ENCODE measurements at regions not wholly inside any gene's neighbourhood (a gene's known extent, or its start where the extent isn't known, plus 50 kb on each side); places are given as distances from the start of the nearest gene placed in this dataset.
"Not testable (repeated sequence)": the region's sequence is repeated elsewhere in the genome, so short reads cannot be mapped to it uniquely, and the experiment has no call there.

GRCh38 chr2:211176514-211177141 lies 620.2 kb downstream of the CPS1 start:
- Mint-ChIP-seq H3K36me3 (no peaks in the 10 kb centered on the region), H3K27me3 (no peaks in the 10 kb centered on the region), H3K4me3 (no peak overlapping the region), H3K9me3 (no peaks in the 10 kb centered on the region), H3K27ac (no peak overlapping the region), H3K4me1 (no peaks in the 10 kb centered on the region)
- ATAC-seq (replicated peaks) (no peak), DNase-seq (no peak)

GRCh38 chr2:211181626-211182025 lies 625.2 kb downstream of the CPS1 start:
- Mint-ChIP-seq H3K9me3 (no peaks in the 10 kb centered on the region), H3K36me3 (no peaks in the 10 kb centered on the region), H3K4me3 (no peak overlapping the region), H3K4me1 (no peaks in the 10 kb centered on the region), H3K27me3 (no peaks in the 10 kb centered on the region), H3K27ac (no peak overlapping the region)
- no peak for ATAC-seq (replicated peaks)
- DNase-seq = no peak

GRCh38 chr2:211187602-211188001 lies 631.2 kb downstream of the CPS1 start:
- H3K9me3 Mint-ChIP-seq = no peaks in the 10 kb centered on the region
- H3K4me1 Mint-ChIP-seq = no peaks in the 10 kb centered on the region
- DNase-seq = no peak
- H3K27ac Mint-ChIP-seq = no peak overlapping the region
- H3K27me3 Mint-ChIP-seq = no peaks in the 10 kb centered on the region
- no peak for ATAC-seq (replicated peaks)
- H3K36me3 Mint-ChIP-seq = no peaks in the 10 kb centered on the region
- no peak overlapping the region for H3K4me3 Mint-ChIP-seq

GRCh38 chr2:211203986-211204385 lies 647.6 kb downstream of the CPS1 start:
- no peak for DNase-seq
- no peaks in the 10 kb centered on the region for H3K9me3 Mint-ChIP-seq

GRCh38 chr2:211204456-211204855 lies 648.1 kb downstream of the CPS1 start:
- ATAC-seq (replicated peaks) (no peak), DNase-seq (no peak)
- no peaks in the 10 kb centered on the region for H3K9me3 Mint-ChIP-seq
- H3K4me1 Mint-ChIP-seq = no peaks in the 10 kb centered on the region
- no peak overlapping the region for H3K27ac Mint-ChIP-seq
- no peaks in the 10 kb centered on the region for H3K36me3 Mint-ChIP-seq
- no peak overlapping the region for H3K4me3 Mint-ChIP-seq
- H3K27me3 Mint-ChIP-seq = no peaks in the 10 kb centered on the region

More at GRCh38 chr2:211203986-211204385, 647.6 kb downstream of the CPS1 start:
- no peak overlapping the region for H3K27ac Mint-ChIP-seq
- no peaks in the 10 kb centered on the region for H3K27me3 Mint-ChIP-seq
- H3K36me3 Mint-ChIP-seq = no peaks in the 10 kb centered on the region
- no peak overlapping the region for H3K4me3 Mint-ChIP-seq
- ATAC-seq (replicated peaks) = no peak
- H3K4me1 Mint-ChIP-seq = no peaks in the 10 kb centered on the region

- no peak for ATAC-seq (replicated peaks)
- no peaks in the 10 kb centered on the region for H3K27me3 Mint-ChIP-seq
- no peak for DNase-seq
- no peaks in the 10 kb centered on the region for H3K4me1 Mint-ChIP-seq
- no peaks in the 10 kb centered on the region for H3K36me3 Mint-ChIP-seq
- H3K9me3 Mint-ChIP-seq = no peaks in the 10 kb centered on the region
- H3K27ac Mint-ChIP-seq = no peak overlapping the region
- no peak overlapping the region for H3K4me3 Mint-ChIP-seq
Measured at GRCh38 chr2:211204902-211205301, 648.5 kb downstream of the CPS1 start.

GRCh38 chr2:211205358-211205757 lies 649.0 kb downstream of the CPS1 start:
- no peaks in the 10 kb centered on the region for H3K4me1 Mint-ChIP-seq
- no peak for ATAC-seq (replicated peaks)
- H3K36me3 Mint-ChIP-seq = no peaks in the 10 kb centered on the region
- no peaks in the 10 kb centered on the region for H3K9me3 Mint-ChIP-seq
- no peak overlapping the region for H3K4me3 Mint-ChIP-seq
- no peaks in the 10 kb centered on the region for H3K27me3 Mint-ChIP-seq
- no peak overlapping the region for H3K27ac Mint-ChIP-seq
- no peak for DNase-seq

GRCh38 chr2:211205836-211206235 lies 649.4 kb downstream of the CPS1 start:
- Mint-ChIP-seq H3K27me3 (no peaks in the 10 kb centered on the region), H3K36me3 (no peaks in the 10 kb centered on the region), H3K9me3 (no peaks in the 10 kb centered on the region), H3K4me3 (no peak overlapping the region), H3K27ac (no peak overlapping the region), H3K4me1 (no peaks in the 10 kb centered on the region)
- DNase-seq (no peak), ATAC-seq (replicated peaks) (no peak)

- H3K36me3 Mint-ChIP-seq = no peaks in the 10 kb centered on the region
- H3K27me3 Mint-ChIP-seq = no peaks in the 10 kb centered on the region
- ATAC-seq (replicated peaks) (no peak), DNase-seq (no peak)
- no peak overlapping the region for H3K4me3 Mint-ChIP-seq
- H3K4me1 Mint-ChIP-seq = no peaks in the 10 kb centered on the region
- peaks cover 8 to 9% of the 10 kb centered on the region in 2 donors for H3K9me3 Mint-ChIP-seq
- no peak overlapping the region for H3K27ac Mint-ChIP-seq
Measured at GRCh38 chr2:211216221-211216620, 659.8 kb downstream of the CPS1 start.

- H3K36me3 Mint-ChIP-seq; H3K27ac Mint-ChIP-seq; H3K27me3 Mint-ChIP-seq; H3K4me1 Mint-ChIP-seq; ATAC-seq (replicated peaks); H3K9me3 Mint-ChIP-seq; H3K4me3 Mint-ChIP-seq; DNase-seq: not testable (repeated sequence)
Measured at GRCh38 chr2:211219548-211219947, 663.1 kb downstream of the CPS1 start.

- ATAC-seq (replicated peaks) (no peak), DNase-seq (no peak)
- Mint-ChIP-seq H3K4me1 (no peaks in the 10 kb centered on the region), H3K4me3 (no peak overlapping the region), H3K36me3 (no peaks in the 10 kb centered on the region), H3K27me3 (no peaks in the 10 kb centered on the region), H3K27ac (no peak overlapping the region), H3K9me3 (no peaks in the 10 kb centered on the region)
Measured at GRCh38 chr2:211225784-211226183, 669.4 kb downstream of the CPS1 start.

- H3K9me3 Mint-ChIP-seq = no peaks in the 10 kb centered on the region
- H3K27me3 Mint-ChIP-seq = no peaks in the 10 kb centered on the region
- no peaks in the 10 kb centered on the region for H3K36me3 Mint-ChIP-seq
- H3K4me3 Mint-ChIP-seq = no peak overlapping the region
- no peak overlapping the region for H3K27ac Mint-ChIP-seq
- H3K4me1 Mint-ChIP-seq = no peaks in the 10 kb centered on the region
- DNase-seq = no peak
- ATAC-seq (replicated peaks) = no peak
Measured at GRCh38 chr2:211228559-211228958, 672.2 kb downstream of the CPS1 start.

- H3K9me3 Mint-ChIP-seq = peaks cover 0 to 1% of the 10 kb centered on the region in 2 donors
- H3K4me1 Mint-ChIP-seq = no peaks in the 10 kb centered on the region
- DNase-seq = no peak
- no peaks in the 10 kb centered on the region for H3K27me3 Mint-ChIP-seq
- no peak overlapping the region for H3K27ac Mint-ChIP-seq
- no peaks in the 10 kb centered on the region for H3K36me3 Mint-ChIP-seq
- no peak for ATAC-seq (replicated peaks)
- no peak overlapping the region for H3K4me3 Mint-ChIP-seq
Measured at GRCh38 chr2:211237586-211238275, 681.3 kb downstream of the CPS1 start.

- H3K4me1 Mint-ChIP-seq = no peaks in the 10 kb centered on the region
- ATAC-seq (replicated peaks) (no peak), DNase-seq (no peak)
- H3K27ac Mint-ChIP-seq = no peak overlapping the region
- H3K27me3 Mint-ChIP-seq = no peaks in the 10 kb centered on the region
- H3K9me3 Mint-ChIP-seq = peaks cover 0 to 2% of the 10 kb centered on the region in 2 donors
- no peak overlapping the region for H3K4me3 Mint-ChIP-seq
- no peaks in the 10 kb centered on the region for H3K36me3 Mint-ChIP-seq
Measured at GRCh38 chr2:211241891-211242290, 685.5 kb downstream of the CPS1 start.

- H3K27ac Mint-ChIP-seq = no peak overlapping the region
Measured at GRCh38 chr2:211247751-211248150, 691.4 kb downstream of the CPS1 start.

More at GRCh38 chr2:211247751-211248150, 691.4 kb downstream of the CPS1 start:
- no peaks in the 10 kb centered on the region for H3K27me3 Mint-ChIP-seq
- H3K4me1 Mint-ChIP-seq = no peaks in the 10 kb centered on the region
- no peak overlapping the region for H3K4me3 Mint-ChIP-seq
- H3K36me3 Mint-ChIP-seq = no peaks in the 10 kb centered on the region
- no peak for DNase-seq
- H3K9me3 Mint-ChIP-seq = peaks cover 0 to 2% of the 10 kb centered on the region in 2 donors
- no peak for ATAC-seq (replicated peaks)
